CD4-positive, alpha-beta T cell treated with Interleukin-6 at 100 ng/mL for 8 hours (primary cell): ENCODE measurements at regions not wholly inside any gene's neighbourhood (a gene's known extent, or its start where the extent isn't known, plus 50 kb on each side); places are given as distances from the start of the nearest gene placed in this dataset.
A peak's percentile ranks its signal among the peaks of the same experiment; 100 is the strongest.
"Not testable (repeated sequence)": the region's sequence is repeated elsewhere in the genome, so short reads cannot be mapped to it uniquely, and the experiment has no call there.

Experiments
- DNase-seq: peaks from one replicate; pipeline ENCODE4 v3.0.0-alpha.2; 2020; ENCODE audit warnings: mixed read lengths, low spot score

DNA sequence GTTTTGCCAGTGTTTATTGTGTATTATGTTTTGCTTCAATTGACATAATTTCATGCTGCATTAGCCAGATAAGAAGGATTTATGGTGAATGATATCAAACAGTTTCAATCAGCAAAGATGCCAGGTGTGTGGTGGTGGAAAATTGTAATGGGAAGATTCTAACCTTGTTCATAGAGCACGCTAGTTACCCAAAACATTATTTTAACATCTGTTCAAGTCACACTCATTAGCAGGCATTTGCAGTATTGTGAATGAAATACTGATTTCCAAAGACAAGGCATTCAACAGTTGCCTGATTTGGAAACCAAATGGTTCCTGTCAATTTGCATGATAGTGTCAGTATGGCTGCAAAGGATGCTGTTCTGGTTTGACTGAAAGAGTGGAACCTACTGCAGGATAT lies 129.7 kb downstream of the EPC1 start:
- DNase-seq = no peak

DNA sequence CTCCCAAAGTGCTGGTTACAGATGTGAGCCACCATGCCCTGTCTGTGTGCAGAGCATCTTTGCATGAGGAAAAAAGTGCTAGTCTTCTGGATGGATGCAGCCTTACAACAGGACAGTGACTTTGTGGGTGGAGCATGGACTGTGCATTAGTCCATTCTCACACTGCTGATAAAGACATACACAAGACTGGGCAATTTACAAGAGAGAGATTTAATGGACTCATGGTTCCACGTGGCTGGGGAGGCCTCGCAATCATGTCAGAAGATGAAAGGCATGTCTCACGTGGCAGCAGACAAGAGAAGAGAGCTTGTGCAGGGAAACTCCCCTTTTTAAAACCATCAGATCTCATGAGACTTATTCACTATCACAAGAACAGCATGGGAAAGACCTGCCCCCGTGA lies 133.1 kb downstream of the EPC1 start:
- DNase-seq = not testable (repeated sequence)

DNA sequence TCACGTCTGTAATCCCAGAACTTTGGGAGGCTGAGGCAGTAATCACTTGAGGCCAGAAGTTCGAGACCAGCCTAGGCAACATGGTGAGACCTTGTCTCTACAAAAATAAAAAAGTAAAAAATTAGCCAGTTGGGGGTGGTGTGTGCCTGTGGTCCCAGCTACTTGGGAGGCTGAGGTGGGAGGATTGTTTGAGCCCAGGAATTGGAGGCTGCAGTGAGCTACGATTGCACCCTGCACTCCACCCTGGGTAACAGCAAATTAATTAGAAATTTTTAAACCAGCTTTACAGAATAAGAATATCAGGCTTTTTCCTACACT lies 136.0 kb downstream of the EPC1 start:
- DNase-seq = no peak

DNA sequence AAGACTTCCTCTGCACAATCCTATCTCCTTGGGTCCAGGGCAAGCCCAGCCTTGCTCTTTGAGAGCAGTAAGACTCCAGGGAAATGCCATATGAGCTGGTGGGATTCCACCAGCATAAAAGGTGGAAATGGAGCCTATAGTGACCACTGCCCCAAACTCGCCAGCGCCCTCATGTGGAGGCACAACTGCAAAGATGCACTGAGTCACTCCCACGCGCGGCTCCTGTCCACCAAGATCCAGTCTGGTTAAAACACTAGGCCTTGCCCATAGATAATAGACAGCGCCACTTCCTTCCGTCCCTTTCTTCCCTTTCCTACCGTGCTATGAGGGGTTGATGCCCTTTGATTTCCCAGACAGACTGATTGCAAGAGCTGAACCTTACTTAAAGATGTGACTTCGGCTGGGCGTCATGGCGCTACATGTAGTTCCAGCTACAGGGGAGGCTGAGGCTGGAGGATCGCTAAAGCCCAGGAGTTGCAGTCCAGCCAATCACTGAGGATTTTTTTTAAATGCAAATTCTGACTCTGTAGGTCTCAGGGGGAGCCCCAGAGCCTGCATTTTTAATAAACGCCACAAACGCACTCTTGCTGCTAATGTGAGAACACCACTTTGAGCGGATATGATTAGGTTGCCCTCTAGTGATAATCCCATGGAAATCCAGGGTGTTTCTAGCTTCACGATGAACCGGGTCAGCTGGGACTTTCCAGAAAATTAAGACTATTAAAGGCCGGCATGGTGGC lies 136.5 kb downstream of the EPC1 start:
- no peak for DNase-seq

DNA sequence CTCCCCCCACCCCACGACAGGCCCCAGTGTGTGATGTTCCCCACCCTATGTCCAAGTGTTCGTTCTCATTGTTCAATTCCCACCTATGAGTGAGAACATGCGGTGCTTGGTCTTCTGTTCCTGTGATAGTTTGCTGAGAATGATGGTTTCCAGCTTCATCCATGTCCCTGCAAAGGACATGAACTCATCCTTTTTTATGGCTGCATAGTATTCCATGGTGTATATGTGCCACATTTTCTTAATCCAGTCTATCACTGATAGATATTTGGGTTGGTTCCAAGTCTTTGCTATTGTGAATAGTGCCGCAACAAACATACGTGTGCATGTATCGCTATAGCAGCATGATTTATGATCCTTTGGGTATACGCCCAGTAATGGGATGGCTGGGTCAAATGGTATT lies 139.0 kb downstream of the EPC1 start:
- DNase-seq = not testable (repeated sequence)

DNA sequence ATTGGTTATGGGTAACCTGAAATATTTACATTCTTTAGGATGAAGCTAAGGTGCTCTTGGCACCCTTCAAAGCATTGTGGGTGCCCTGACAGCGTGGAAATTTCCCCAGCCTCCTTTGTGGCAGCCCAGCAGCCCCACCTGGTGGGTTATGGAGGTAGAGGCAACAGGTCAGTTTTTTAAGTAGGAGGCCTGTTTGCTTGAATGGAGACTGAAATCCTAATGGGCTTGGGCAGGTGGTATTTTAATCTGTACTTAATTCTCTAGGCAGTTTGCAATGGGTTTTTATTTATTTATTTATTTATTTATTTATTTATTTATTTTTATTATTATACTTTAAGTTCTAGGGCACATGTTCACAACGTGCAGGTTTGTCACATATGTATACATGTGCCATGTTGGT lies 139.4 kb downstream of the EPC1 start:
- DNase-seq = peak; percentile 51

DNA sequence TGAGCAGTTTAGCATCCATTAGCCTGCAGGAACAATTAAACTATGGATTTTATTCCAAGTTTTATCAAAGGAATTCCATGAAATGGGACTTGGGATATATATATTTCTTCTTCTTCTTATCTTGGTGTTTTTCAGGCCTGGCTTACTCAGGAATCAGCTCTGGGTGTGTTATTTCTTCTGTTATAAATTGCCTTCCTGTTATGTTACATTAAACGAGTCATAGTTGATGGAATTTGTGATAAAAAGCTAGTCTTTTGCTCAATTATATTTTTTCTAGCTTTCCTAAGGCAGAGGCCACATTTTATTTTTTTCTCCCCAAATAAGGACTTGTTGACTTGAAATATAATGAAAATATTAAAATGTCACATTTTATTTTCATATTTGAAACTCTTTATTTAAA lies 141.3 kb downstream of the EPC1 start:
- no peak for DNase-seq

DNA sequence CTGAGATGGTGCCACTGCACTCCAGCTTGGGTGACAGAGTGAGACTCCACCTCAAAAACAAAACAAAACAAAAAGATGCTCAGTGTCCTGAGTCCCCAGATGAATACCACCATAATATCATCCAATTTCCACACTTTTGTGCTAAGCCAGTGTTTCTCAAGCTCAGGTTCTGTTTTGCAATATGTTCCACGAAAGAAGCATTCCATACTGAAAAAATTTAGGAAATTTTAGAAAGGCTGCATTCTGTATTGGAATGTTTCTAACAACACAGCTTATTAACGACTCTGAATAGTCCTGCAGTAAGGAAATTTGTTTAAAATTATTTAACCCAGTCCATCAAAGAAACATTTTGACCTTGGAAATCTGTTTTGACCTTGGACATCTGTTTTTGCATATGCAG lies 142.4 kb downstream of the EPC1 start:
- DNase-seq = no peak

DNA sequence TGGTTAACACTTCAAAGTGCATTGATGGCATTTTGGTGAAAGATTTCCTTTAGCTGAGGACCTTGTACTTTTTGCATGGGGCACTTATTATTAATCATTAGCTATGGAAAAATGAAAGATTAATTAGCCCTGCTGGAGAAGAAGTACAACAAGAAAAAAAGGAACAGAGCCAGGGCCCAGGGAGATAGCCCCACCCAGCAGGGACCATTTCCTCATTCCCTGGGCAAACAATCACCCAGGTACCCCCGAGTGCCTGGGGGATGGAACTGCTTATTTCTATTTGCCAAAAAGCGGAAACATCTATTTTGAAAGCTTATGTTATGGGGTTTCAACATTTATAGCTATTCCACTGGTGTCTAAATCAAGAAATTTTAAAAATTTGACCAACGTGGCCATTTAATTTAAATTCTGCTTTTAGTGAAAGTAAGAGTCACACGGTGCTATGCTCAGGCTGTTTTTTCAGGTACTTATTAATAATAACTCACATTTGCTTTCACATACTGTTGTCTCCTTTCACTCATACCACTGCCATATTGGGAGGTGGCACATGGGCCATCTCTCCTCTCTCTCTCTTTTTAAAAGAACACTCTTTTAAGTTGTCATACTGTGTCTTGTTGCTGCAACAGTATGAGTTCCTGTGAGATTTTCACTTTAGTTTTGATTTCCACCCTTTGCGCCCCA lies 143.6 kb upstream of the KIF5B start:
- DNase-seq = no peak

DNA sequence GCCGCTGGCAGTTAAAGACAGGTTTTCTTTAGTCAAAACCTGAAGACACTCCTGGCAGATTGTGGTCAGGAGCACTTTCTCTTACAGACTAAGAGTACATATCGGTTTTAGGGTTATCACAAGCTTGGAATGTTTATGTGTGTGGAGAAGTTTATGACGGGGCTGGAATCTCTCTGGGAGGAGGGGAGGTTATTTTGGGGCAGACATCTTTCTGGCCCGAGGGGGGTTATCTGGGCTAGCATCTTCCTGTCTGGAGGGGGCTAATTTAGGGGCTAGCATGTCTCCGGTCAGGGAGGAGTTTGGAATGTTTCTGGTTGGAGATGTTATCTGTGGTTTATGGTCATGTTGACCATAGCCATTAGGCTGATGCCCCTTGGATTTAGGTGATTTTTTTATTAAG lies 141.2 kb upstream of the KIF5B start:
- DNase-seq = no peak

DNA sequence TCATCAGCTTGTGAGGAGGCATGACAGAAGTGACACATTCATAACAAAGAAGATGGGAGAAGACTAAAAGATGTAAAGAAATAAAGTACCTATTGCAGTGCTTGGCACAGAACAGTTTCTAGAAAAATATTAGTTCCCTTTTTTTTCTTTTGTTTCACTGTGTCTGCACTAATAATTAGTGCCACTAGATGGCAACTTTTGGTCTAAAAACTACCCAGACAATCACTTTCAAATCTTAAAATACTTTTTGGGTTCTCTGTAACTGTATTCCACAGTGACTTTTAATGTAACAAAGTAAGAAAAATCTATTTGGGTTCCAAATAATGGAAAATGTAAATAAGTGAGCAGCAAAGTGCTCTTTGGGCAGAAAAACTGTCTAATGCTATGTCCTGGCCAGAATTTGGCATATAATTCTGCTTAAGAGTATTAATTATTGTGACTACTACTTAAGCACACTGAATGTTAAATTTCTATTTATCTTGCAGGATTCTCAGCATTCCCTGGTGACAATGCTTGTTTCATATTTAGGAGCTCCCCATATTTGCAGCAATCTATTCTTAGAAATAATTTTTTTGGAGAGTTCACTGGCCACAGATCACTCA lies 134.8 kb upstream of the KIF5B start:
- peak; percentile 31 for DNase-seq

DNA sequence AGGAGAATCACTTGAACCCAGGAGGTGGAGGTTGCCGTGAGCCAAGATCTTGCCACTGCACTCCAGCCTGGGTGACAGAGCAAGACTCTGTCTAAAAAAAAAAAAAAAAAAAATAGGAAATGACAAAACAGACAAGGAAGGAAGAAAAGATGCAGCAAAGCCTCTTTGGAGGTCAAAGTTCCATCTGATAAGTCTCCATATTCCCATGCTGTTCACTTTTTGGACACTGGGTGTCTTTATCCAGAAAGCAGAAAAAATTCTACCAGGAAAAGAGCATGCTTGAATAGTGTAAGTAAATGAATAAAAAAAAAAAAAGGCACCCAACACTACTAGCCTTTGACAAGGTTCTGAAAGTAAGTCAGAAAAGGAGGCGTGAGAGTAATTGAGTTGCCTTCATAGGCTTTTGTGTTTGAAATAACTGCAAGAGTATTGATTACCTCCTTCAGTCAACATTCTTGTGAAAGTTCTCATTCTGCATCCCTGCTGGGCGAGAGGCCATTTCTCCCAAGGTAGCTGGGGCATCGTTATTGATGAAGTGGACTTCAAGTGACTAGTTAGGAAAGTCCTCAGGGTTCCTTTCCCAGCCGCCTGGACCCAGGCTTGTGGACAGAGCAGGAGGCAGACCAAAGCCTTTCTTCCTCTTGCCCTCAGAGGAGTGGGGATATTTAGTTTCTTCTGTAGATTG lies 133.3 kb upstream of the KIF5B start:
- DNase-seq = no peak

DNA sequence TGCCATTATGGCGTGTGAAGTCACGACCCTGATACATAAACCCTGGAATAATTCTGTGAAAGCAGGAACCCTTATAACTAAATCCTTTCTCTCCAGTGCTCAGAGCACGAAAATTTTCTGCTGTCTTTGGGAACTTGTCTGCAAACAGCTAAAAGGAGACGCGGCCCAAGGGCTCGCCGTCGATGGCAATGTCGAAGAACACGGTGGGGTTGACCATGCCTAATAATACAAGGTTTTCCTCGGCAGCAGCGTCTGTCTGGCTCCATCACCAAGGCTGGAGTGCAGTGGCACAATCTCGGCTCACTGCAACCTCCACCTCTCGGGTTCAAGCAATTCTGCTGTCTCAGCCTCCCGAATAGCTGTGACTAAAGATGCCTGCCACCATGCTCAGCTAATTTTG lies 132.4 kb upstream of the KIF5B start:
- not testable (repeated sequence) for DNase-seq

DNA sequence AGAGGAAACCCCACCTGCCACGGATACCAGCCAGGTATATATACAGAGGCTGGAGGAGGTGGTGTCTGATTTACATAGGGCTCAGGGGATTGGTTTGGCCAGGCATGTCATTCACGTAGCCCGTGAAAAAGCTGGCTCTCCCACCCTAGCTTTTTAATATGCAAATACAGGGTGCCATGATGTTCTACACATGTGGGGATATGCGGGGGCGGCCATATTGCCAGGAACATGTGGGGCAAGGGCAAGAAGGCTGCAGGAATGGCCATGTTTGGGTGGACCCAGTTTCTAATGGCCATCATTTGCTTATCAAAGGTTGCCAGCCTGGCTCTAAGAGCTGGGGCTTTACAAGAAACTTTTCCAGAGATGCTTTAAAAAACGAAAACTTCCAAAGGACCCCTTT lies 131.5 kb upstream of the KIF5B start:
- no peak for DNase-seq

DNA sequence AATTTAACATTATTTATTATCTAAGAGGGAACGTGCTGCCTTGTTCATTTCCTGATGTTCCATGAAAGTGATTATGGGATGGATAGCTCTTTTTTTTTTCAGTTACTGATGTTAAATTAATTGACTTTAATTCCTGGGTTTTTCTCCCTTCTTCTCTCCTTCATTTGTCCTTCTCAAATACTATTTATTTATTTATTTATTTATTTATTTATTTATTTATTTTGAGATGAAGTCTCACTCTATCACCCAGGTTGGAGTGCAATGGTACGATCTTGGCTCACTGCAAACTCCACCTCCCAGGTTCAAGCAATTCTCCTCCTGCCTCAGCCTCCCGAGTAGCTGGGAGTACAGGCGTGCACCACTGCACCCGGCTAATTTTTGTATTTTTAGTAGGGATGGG lies 127.4 kb upstream of the KIF5B start:
- DNase-seq = not testable (repeated sequence)

DNA sequence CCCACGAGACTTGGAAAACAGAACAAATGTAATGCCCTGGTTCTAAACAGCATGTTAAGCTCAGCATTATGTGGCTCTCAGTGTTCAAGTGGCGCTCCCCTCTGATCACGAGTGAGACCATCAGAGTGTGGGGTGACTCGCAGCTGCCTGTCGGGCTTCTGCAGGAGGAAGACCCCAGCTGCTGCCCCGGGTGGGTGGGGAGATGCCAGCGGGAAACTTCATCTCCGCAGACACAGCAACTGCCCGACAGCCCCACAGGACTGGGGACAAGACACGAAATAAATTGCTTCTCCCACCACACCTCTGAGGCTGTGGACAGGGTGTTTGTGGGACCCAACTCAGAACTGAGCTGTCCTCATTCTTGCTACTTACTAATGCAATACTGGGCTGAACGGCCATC lies 126.3 kb upstream of the KIF5B start:
- no peak for DNase-seq

DNA sequence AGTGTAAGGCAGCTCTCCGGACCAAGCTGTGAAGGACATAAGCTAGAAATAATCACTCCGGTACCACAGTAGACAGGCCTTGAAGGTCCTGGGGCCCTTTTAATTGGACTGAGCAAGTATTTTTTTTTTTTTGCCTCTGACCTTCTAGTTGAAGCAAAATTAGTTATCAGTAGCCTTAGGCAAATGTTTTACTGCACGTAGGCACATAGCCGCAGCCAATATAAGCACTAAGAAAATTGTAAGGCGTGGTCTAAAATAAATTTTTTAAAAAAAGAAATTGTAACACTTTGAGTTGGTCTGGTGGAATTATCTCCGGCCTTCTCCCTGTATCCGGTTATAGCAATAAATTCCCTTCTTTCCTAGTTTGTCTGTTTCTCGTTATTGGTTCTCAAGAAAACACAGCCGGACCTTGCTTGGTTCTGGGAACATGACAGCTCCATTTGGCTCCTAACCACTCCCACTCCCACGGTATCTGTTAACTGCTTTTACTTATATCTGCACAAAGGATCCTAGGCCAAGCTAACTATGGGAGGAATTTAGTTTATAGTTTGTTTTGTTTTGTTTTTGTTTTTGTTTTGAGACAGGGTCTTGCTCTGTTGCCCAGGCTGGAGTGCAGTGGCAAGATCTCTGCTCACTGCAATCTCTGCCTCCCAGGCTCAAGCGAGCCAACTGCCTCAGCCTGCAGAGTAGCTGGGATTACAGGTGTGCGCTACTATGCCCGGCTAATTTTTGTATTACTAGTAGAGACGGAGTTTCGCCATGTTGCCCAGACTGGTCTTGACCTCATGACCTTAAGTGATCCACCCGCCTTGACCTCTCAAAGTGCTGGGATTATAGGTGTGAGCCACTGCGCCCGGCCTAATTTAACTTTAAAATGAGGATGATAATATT lies 124.4 kb upstream of the KIF5B start:
- DNase-seq = no peak

DNA sequence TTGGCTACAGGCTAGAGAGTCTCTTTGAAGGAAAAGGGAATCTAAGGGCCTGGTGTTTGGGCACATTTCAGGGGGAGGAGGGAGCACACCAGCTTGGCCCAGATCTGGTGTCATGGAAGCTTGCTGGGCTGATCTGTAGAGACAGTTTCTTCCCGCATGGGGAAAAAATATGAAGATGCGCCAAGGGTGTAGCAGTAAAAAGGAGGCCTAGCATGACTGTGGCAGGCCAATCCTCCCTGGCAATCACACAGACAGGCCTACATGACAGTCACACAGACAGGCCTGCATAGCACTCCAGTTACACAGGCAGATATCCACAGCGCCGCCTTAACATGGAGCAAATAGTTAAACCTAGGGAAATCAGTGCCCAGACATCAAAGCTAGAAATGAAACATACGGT lies 123.6 kb upstream of the KIF5B start:
- DNase-seq = no peak

DNA sequence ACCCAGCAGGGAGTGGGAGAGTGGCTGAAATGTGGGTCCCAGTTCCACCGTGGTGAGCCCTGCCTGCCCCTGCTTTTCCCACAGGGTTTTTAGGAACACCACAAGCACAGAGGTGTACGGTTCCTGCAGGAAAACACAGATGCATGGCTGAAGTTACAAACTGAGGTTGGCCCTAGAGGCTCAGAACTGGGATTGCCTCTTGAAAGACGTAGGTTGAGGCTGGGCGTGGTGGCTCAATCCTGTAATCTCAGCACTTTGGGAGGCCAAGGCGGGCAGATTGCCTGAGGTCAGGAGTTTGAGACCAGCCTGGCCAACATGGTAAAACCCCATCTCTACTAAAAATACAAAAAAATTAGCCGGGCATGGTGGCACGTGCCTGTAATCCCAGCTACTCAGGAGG lies 121.4 kb upstream of the KIF5B start:
- not testable (repeated sequence) for DNase-seq

DNA sequence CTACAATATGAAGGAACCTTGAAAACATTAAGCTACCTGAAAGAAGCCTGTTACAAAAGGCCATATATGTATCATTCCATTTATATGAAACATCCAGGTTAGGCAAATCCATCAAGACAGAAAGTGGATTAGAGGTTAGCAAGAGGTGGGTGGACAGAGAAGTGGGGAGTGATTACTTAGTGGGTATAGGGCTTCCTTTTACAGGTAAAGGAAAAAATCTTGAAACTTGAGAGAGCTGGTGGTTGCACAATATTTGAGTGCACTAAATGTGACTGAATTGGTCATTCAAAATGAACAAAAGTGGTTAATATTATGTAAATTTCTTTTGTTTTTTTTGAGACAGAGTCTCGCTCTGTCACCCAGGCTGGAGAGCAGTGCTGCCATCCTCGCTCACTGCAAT lies 119.4 kb upstream of the KIF5B start:
- no peak for DNase-seq

DNA sequence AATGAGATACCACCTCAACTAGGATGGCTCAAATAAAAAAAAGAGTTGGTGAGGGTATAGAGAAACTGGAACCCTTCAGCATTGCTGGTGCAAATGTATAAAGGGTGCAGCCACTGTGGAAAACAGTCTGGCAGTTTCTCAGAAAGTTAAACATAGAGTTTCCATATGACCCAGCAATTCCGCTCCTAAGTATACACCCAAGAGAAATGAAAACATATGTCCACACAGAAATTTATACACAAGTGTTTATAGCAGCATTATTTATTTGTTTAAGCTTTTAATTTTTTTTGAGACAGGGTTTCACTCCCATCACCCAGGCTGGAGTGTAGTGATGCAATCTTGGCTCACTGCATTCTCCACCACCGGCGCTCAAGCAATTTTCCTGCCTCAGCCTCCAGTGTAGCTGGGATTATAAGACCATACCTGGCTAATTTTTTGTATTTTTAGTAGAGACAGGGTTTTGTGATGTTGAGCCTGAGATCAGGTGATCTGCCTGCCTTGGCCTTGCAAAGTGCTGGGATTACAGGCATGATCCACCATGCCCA lies 118.2 kb upstream of the KIF5B start:
- no peak for DNase-seq

DNA sequence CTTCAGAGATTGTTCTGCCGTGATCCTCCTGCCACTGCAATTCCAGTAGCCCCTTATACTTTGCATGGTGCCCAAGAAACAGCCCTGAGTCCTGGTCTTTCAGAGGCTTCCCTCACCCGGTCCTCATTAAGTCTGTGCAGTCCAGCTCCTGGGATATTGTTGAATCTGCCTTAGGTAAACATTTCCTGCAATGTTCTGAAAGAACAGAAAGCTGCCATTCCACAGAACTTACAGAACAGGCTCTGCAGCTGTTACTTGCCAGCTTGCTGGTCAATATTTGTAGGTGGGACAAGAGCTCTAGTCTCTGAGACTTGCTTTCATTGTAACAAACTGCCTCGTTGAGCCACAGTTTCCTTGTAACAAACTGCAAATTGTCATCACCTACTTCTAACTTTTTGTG lies 115.0 kb upstream of the KIF5B start:
- DNase-seq = no peak
